MCF 10A (cell line): ENCODE measurements at regions not wholly inside any gene's neighbourhood (a gene's known extent, or its start where the extent isn't known, plus 50 kb on each side); places are given as distances from the start of the nearest gene placed in this dataset.

ENCODE experiments used
- BruUV-seq: library from RNA; stranded (reverse); fragments of 400-500 nt; replicated peaks from 2 replicates; lab custom pipeline; 2021; lab: Mats Ljungman, UMichigan
- CTCF ChIA-PET: fragments of 300-600 bp; sonication (Branson Sonifier 250); formaldehyde crosslinking; extraction: SDS; loops from one replicate; lab custom pipeline; 2021; ENCODE audit warnings: antibody characterized with exemption, inconsistent platforms; lab: Yijun Ruan, JAX
- POLR2A ChIA-PET: fragments of 300-600, 350-650 bp; sonication (Branson Sonifier 250); formaldehyde crosslinking; extraction: SDS; loops from one replicate; lab custom pipeline; 2020; ENCODE audit warnings: antibody characterized with exemption, inconsistent platforms; lab: Yijun Ruan, JAX
- DNase-seq: peaks from one replicate; pipeline ENCODE4 v3.0.0-alpha.2; 2018; ENCODE audit not compliant: unreplicated experiment
- H3K27ac Mint-ChIP-seq: one replicate; pipeline ENCODE4 v1.8.0; 2022; ENCODE audit warnings: mild to moderate bottlenecking, low read depth, mixed read lengths; ENCODE audit not compliant: unreplicated experiment
- H3K27me3 Mint-ChIP-seq: one replicate; pipeline ENCODE4 v1.8.0; 2022; ENCODE audit warnings: mixed read lengths; ENCODE audit not compliant: insufficient read depth, unreplicated experiment
- H3K36me3 Mint-ChIP-seq: one replicate; pipeline ENCODE4 v1.8.0; 2022; ENCODE audit warnings: mild to moderate bottlenecking, moderate library complexity, mixed read lengths; ENCODE audit not compliant: insufficient read depth, unreplicated experiment
- H3K4me1 Mint-ChIP-seq: one replicate; pipeline ENCODE4 v1.8.0; 2022; ENCODE audit warnings: mixed read lengths; ENCODE audit not compliant: insufficient read depth, unreplicated experiment
- H3K4me3 Mint-ChIP-seq: one replicate; pipeline ENCODE4 v1.8.0; 2022; ENCODE audit warnings: mild to moderate bottlenecking, moderate library complexity, mixed read lengths; ENCODE audit not compliant: unreplicated experiment
- H3K9me3 Mint-ChIP-seq: one replicate; pipeline ENCODE4 v1.8.0; 2022; ENCODE audit warnings: mixed read lengths; ENCODE audit not compliant: unreplicated experiment
- CTCF ChIP-seq: fragments of 200-600 bp; IDR thresholded peaks from one replicate; pipeline ENCODE4 v1.8.0; 2022; ENCODE audit warnings: antibody characterized with exemption, mild to moderate bottlenecking; ENCODE audit not compliant: unreplicated experiment
- intact Hi-C: fragments of 100-400 bp; cut with micrococcal nuclease; formaldehyde crosslinking; loops from 2 replicates; pipeline ENCODE4 v1.14.1; 2022

GRCh38 chr14:26990946-26991345, 393.1 kb upstream of the NOVA1 start:
- DNase-seq: no peak
- peaks cover 6% of the 10 kb centered on the region for H3K4me1 Mint-ChIP-seq
- no peaks in the 10 kb centered on the region for H3K36me3 Mint-ChIP-seq
- intact Hi-C loops: no loop called here
- no TSS peak for BruUV-seq
- ChIA-PET POLR2A (interaction anchor here (0.6 kb wide), 1 partner anchor 594 kb away, joined by 4 read pairs; no protein-coding TSS in a partner anchor), CTCF (no interaction called here)
- TF ChIP-seq CTCF: no peak
- no peak overlapping the region for H3K4me3 Mint-ChIP-seq
- no peak overlapping the region for H3K27ac Mint-ChIP-seq
- H3K27me3 Mint-ChIP-seq: peaks cover 12% of the 10 kb centered on the region
- H3K9me3 Mint-ChIP-seq: no peaks in the 10 kb centered on the region

GRCh38 chr14:26992403-26993115, 394.7 kb upstream of the NOVA1 start:
- intact Hi-C loops: no loop called here
- Mint-ChIP-seq H3K4me1 (peaks cover 3% of the 10 kb centered on the region), H3K27me3 (peaks cover 6% of the 10 kb centered on the region), H3K4me3 (no peak overlapping the region), H3K27ac (no peak overlapping the region), H3K9me3 (no peaks in the 10 kb centered on the region), H3K36me3 (no peaks in the 10 kb centered on the region)
- POLR2A ChIA-PET: no interaction called here
- no TSS peak for BruUV-seq
- CTCF ChIA-PET: interaction anchor here (0.7 to 1.0 kb wide), 2 partner anchors 8 to 333 kb away, joined by 3 to 6 read pairs; no protein-coding TSS in a partner anchor
- no peak for DNase-seq
- no peak for TF ChIP-seq CTCF

GRCh38 chr14:26993556-26993955, 395.7 kb upstream of the NOVA1 start:
- ChIA-PET CTCF (interaction anchor here (0.7 to 1.0 kb wide), 2 partner anchors 9 to 334 kb away, joined by 3 to 6 read pairs; no protein-coding TSS in a partner anchor), POLR2A (no interaction called here)
- TF ChIP-seq CTCF: no peak
- intact Hi-C loops: no loop called here
- Mint-ChIP-seq H3K4me1 (no peaks in the 10 kb centered on the region), H3K4me3 (no peak overlapping the region), H3K27ac (no peak overlapping the region), H3K9me3 (no peaks in the 10 kb centered on the region), H3K27me3 (no peaks in the 10 kb centered on the region), H3K36me3 (no peaks in the 10 kb centered on the region)
- BruUV-seq: no TSS peak
- DNase-seq: no peak

- Mint-ChIP-seq H3K9me3 (no peaks in the 10 kb centered on the region), H3K27ac (no peak overlapping the region), H3K4me1 (no peaks in the 10 kb centered on the region), H3K36me3 (no peaks in the 10 kb centered on the region), H3K27me3 (no peaks in the 10 kb centered on the region), H3K4me3 (no peak overlapping the region)
- no peak for DNase-seq
- ChIA-PET POLR2A (no interaction called here), CTCF (interaction anchor here (0.6 kb wide), 1 partner anchor 693 kb away, joined by 3 read pairs; no protein-coding TSS in a partner anchor)
- TF ChIP-seq CTCF: no peak
- intact Hi-C loops: no loop called here
- no TSS peak for BruUV-seq
Observed at GRCh38 chr14:26995301-26995700, 397.5 kb upstream of the NOVA1 start.
